Stimulated activated CD4-positive, alpha-beta T cell treated with anti-CD3 and anti-CD28 coated beads, Interleukin-12 subunit alpha, Interleukin-12 subunit beta, amount 100 ng/mL, for 24 hours (primary cell): ENCODE measurements at regions not wholly inside any gene's neighbourhood (a gene's known extent, or its start where the extent isn't known, plus 50 kb on each side); places are given as distances from the start of the nearest gene placed in this dataset.
"Not testable (repeated sequence)": the region's sequence is repeated elsewhere in the genome, so short reads cannot be mapped to it uniquely, and the experiment has no call there.

Source experiments
- DNase-seq, 2 experiments: peaks; one replicate each; pipeline ENCODE4 v3.0.0-alpha.2; 2020; ENCODE audit warnings: low read depth in 2 of 2

DNA sequence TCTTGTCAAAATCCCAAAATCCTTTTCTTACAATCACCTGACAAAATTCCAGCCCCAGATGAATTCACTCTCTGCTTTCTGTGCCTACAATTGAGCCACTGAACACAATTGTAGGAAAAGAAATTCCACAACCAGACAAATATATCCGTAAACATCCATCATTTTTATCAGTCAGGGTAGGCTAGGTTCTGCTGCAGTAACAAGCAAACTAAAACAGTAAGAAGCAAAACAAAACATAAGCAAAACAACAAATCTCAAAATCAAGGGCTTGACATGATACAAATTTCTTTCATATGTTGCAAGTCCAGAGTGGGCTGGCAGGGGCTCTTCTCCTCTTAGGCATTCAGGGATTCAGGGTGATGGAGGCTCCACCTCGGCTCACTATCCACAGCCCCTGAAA, 114.2 kb upstream of the MAN2A1 start:
- no peak for DNase-seq

DNA sequence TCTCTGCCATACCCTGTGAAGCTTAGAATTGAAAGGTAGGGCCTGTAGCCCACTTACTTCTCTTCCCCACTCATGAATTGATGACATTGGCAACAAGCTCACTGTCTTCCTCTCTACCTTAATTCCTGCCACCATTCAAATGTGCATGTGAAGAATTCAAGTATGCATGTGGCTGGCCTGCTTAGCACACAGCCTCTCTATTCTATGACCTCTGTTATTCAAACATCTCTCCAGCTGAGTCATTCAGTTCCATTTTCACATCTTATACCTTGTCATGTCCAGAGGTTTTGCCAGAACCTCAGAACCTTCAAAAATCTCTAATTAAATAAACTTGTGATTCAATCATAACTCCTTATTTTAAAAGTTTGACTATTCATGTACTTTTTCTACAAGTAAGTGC, 114.7 kb upstream of the MAN2A1 start:
- no peak for DNase-seq

- DNase-seq, result no peak
Observed at GRCh38 chr5:109573766-109574165, 116.0 kb upstream of the MAN2A1 start.

- DNase-seq, result no peak
Observed at GRCh38 chr5:109573256-109573655, 116.5 kb upstream of the MAN2A1 start.

DNA sequence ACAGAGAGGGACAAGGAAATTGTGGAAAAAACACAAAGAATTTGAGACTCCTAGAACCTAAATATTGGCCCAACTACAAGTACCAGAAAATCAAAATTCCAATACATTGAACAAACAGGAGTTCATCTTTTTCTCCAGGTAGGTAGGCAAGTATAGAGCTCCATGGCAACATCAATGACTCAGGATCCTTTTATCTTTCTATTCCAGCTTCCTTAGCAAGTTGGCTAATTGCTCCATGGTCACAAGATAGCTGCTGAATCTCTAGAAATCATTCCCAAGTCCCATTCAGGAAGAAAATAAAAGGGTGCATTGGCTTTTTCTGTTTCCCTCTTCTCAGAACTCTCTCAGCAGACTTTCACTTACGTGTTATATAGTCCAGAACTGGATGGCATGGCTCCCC, 117.9 kb upstream of the MAN2A1 start:
- DNase-seq, result no peak

DNA sequence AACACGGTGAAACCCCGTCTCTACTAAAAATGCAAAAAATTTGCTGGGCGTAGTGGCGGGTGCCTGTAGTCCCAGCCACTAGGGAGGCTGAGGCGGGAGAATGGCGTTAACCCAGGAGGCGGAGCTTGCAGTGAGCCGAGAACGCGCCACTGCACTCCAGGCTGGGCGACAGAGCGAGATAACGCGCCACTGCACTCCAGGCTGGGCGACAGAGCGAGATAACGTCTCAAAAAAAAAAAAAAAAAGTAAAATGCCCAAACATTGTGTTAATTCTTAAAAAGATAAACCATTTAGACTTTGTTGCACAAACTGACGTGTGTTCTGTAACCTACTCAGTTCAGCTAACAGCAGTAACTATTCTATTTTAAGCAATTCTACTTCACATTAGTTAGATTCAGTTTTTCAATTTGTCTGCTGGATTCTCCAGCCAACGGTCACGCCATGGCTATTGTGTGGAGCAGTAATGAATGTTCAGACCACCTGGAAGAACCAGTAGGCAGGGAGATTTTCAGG, 119.3 kb upstream of the MAN2A1 start:
- DNase-seq, result no peak

DNA sequence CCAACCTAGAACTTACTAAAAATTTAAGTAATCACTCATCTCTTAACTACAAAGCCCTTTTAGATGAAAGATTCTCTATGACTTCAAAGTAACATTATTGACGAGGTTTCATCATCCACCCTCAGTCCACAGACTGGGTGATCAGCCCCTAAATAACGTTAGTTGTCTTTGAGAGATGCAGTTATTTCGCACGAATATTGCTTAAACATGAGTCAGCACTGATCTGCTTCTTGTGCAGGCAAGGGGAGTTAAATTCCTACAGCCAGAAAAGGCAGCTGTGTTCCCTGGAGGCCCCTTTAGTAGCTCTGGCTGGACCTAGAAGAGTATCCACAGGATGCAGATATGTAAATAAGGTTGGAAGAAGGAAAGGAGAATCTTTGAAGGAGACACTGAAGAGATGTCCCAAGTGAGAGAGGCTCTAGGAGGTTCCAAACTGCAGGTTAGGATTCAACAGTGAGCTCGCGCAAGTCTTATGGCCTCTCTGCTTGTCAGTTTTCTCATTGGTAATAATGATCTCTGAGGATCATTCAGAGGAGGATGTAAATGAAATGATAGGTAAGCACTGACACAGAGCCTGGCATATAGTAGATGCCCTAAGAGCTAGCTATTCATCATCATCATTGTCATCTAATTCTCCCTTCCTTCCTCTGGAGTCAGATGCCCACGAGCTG, 122.2 kb upstream of the MAN2A1 start:
- no peak for DNase-seq

DNA sequence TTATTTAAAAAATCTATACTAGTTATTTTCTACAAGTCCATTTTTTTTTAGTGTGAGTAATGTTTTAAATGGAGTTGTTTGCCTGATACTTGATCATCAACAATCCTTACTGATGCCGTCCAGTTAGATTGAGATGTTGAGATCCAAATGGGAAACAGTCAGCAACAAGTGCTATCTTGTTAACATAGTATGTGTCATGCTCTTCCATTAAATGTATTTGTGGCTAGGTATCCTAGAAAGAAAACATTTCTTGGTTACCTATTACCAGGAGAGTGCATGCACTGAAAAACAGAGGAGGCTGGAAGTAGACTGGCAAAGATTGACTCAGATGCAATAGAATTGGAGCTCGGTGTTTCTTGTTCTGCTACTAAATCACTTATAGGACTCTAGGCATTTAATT, 123.4 kb upstream of the MAN2A1 start:
- DNase-seq, result no peak

DNA sequence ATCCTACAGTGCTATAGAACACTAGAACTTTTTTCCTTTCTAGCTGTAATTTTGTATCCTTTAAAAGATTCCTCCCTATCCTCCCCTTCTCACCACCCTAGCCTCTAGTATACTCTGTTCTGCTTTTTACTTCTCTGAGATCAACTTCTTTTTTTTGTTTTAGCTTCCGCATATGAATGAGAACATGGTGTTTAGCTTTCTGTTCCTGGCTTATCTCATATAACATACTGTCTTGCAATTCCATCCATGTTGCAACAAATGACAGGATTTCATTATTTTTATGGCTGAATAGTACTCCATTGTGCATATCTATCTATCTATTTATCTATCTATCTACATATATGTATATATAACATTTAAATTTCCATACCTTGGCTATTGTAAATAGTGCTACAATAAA, 126.0 kb upstream of the MAN2A1 start:
- no peak for DNase-seq

DNA sequence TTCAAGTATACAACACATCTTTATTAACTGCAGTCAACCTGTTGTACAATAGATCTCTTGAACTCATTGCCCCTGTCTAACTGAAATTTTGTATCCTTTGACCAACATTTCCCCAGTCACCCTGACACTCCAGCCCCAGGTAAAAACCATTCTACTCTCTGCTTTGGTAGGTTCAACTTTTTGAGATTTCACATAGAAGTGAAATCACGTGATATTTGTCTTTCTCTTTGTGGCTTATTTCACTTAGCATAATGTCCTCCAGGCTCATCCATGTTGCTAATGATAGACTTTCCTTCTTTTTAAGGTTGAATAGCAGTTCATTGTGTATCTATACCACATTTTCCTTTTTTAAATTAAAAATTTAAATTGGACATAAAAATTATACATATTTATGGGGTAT, 126.5 kb upstream of the MAN2A1 start:
- no peak for DNase-seq

DNA sequence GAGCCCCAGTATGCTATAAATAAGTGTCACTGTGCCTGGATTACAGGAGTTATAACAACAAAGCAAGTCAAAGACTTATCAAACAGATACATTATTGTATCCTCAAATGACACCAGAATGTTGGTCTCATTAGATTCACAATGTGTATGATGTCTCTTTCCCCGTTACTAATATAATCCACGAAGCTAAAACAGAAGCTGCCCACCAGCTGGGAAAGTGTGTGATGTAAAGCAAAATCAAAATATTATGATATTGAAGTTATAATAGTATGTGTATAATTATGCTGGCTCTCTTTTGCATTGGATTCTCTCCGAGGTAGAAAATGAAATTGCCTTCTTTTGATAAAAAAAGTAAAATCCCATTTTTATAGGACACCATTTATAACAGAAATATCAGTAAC, 127.3 kb upstream of the MAN2A1 start:
- DNase-seq, result no peak

- no peak for DNase-seq
Observed at GRCh38 chr5:109561447-109561846, 128.3 kb upstream of the MAN2A1 start.

GRCh38 chr5:109560554-109560953, 129.2 kb upstream of the MAN2A1 start:
- no peak for DNase-seq

DNA sequence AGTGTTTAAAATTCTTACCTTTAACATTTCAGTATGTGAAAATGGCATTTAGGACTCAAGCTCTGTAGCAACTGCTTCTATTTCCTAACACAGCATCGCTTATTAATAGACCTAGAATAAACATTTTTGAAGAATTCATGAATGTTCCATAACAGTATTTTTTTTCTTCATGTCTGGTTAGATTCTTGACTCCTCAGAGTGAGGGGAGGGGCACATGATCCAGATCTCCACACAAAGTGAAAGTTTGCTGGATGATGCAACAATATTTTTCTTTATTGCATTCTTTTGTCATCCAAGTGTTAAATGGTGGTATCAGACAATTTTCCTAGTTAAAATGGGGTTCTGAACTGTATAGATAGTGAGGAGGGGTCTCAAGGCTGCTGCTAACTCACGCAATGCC, 130.8 kb upstream of the MAN2A1 start:
- DNase-seq, result no peak

GRCh38 chr5:109558364-109558763, 131.4 kb upstream of the MAN2A1 start:
- DNase-seq, result no peak

GRCh38 chr5:109553846-109554245, 135.9 kb upstream of the MAN2A1 start:
- DNase-seq, result no peak

GRCh38 chr5:109551234-109551633, 138.5 kb upstream of the MAN2A1 start:
- not testable (repeated sequence) for DNase-seq

GRCh38 chr5:109550077-109550476, 139.7 kb upstream of the MAN2A1 start:
- no peak for DNase-seq

GRCh38 chr5:109546461-109546860, 136.7 kb upstream of the PJA2 start:
- no peak for DNase-seq

DNA sequence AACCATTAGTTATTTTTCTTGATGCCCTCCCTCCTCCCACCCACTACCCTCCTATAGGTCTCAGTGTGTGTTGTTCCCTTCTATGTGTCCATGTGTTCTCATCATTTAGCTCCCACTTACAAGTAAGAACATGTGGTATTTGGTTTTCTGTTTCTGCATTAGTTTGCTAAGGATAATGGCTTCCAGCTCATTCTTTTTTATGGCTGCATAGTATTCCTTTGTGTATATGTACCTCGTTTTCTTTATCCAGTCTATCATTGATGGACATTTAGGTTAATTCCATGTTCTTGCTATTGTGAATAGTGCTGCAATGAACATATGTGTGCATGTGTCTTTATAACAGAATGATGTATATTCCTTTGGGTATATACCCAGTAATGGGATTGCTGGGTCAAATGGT, 135.1 kb upstream of the PJA2 start:
- DNase-seq, result not testable (repeated sequence)

DNA sequence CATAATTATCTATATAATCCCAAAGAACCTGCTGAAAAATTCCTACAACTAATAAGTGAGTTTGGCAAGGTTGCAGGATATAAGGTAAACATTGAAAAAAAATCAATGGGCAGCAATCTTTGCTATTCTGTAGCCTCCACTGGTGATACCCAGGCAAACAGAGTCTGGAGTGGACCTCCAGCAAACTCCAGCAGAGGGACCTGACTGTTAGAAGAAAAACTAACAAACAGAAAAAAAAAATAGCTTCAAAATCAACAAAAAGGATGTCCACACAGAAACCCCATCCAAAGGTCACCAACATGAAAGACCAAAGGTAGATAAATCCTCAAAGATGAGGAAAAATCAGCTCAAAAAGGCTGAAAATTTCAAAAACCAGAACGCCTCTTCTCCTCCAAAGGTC, 128.9 kb upstream of the PJA2 start:
- DNase-seq, result not testable (repeated sequence)

DNA sequence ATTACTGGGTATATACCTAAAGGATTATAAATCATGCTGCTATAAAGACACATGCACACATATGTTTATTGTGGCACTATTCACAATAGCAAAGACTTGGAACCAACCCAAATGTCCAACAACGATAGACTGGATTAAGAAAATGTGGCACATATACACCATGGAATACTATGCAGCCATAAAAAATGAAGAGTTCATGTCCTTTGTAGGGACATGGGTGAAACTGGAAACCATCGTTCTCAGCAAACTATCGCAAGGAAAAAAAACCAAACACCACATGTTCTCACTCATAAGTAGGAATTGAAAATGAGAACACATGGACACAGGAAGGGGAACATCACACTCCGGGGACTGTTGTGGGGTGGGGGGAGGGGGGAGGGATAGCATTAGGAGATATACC, 125.3 kb upstream of the PJA2 start:
- not testable (repeated sequence) for DNase-seq

DNA sequence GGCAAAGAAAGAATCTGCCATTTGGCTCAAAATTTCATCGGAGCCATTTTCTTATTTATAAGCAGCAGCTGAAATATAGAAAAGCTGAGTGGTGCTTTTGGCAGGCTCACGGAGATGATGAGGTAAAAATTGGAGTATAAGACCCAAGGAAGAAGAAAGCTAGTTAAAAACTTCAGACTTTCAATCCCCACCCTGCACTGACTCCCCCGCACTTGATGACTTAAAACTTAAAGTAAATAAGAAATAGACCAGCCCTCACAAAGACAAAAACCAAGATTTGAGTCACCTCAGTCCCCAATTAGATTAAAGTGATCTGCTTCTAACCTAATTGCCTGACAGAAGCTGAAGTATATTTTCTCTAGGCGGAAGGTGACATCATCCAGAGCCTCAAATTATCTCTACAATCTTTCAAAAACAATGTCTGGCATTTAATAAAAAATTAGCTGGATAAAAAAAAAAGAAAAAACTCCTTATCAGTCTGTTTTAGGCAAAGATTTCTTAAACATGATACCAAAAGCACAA, 124.0 kb upstream of the PJA2 start:
- no peak for DNase-seq
